Lung (tissue), 11 donors: ENCODE measurements at regions not wholly inside any gene's neighbourhood (a gene's known extent, or its start where the extent isn't known, plus 50 kb on each side); places are given as distances from the start of the nearest gene placed in this dataset.

Experiments used
- ATAC-seq: fragments of 200-7000 bp; cut with Tn5 transposase; one replicate; pipeline ENCODE4 v1.9.1; 2020; ENCODE audit warnings: moderate number of reproducible peaks; ENCODE audit not compliant: insufficient read depth, low FRiP score
- DNase-seq, 3 donors: peaks; one replicate each; pipeline ENCODE4 v3.0.0-alpha.2; 2013 to 2017
- H3K27ac ChIP-seq, 2 donors: one replicate each; pipeline ENCODE4 v1.5.1; 2013; ENCODE audit warnings: mild to moderate bottlenecking in 2 of 2, moderate library complexity in 2 of 2, control low read depth in 1 of 2, inconsistent platforms in 1 of 2, low read depth in 1 of 2, low read length in 1 of 2
- H3K27me3 ChIP-seq, 3 donors: one replicate each; pipeline ENCODE4 v1.5.1; 2013; ENCODE audit warnings: low read length in 2 of 3; ENCODE audit not compliant: control insufficient read depth in 3 of 3, insufficient read depth in 3 of 3
- H3K36me3 ChIP-seq, 4 donors: one replicate each; pipeline ENCODE4 v1.5.1; 2013; ENCODE audit warnings: low read length in 4 of 4, mild to moderate bottlenecking in 1 of 4, moderate library complexity in 1 of 4; ENCODE audit not compliant: control insufficient read depth in 4 of 4, insufficient read depth in 4 of 4
- H3K4me1 ChIP-seq, 5 donors: one replicate each; pipeline ENCODE4 v1.5.1; 2013; ENCODE audit warnings: low read length in 5 of 5, mild to moderate bottlenecking in 2 of 5, moderate library complexity in 1 of 5; ENCODE audit not compliant: control insufficient read depth in 5 of 5, insufficient read depth in 5 of 5
- H3K4me3 ChIP-seq: one replicate; pipeline ENCODE4 v1.5.1; 2013; ENCODE audit warnings: mild to moderate bottlenecking, control low read depth, moderate library complexity
- H3K9ac ChIP-seq, 2 donors: one replicate each; pipeline ENCODE4 v1.5.1; 2013; ENCODE audit warnings: low read length in 2 of 2, control low read depth in 1 of 2; ENCODE audit not compliant: insufficient read depth in 1 of 2
- H3K9me3 ChIP-seq, 4 donors: one replicate each; pipeline ENCODE4 v1.5.1; 2013; ENCODE audit warnings: low read length in 3 of 4, mild to moderate bottlenecking in 1 of 4, moderate library complexity in 1 of 4; ENCODE audit not compliant: control insufficient read depth in 4 of 4, insufficient read depth in 3 of 4
- WGBS, 2 donors: extraction: QIAGEN DNeasy Blood & Tissue Kit; methylation state at CpG; one replicate each; pipeline ENCODE4 v1.1.7; 2013; 5-methylcytosine and 5-hydroxymethylcytosine counted together
- TF ChIP-seq, protein P1 (sequence below): IDR thresholded peaks from 2 replicates; pipeline ENCODE4 v1.5.1; 2012; ENCODE audit warnings: mild to moderate bottlenecking; ENCODE audit errors: control extremely low read depth, extremely low read depth
- donor health status: control.
- donor health status: control.
- donor health status: Bipolar disorder and iron deficiency.
- donor health status: healthy.
- donor health status: DM: yes; HTN: yes; CAD: no.

DNA sequence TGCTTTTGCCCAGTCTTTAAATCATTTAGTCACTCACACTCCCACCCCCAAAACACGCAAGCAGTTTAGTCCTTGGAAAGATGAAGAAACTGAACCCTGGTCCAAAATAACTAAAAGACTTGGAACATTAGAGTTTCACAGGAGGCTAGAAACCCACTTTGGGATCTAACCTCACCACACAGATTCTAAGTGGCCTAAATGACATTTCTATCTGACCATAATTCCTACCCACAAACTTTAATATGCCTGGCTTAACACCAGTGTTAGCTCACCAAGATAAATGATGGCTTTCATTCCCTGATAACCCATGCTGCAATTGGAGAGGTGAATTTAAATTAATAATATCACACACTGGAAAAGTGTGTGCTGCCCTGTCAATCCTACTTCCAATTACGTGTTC lies 295.3 kb upstream of the UBE2E2 start:
- H3K9ac ChIP-seq, result no peak overlapping the region
- ATAC-seq, result no peak
- no peaks in the 10 kb centered on the region for H3K27me3 ChIP-seq
- 77 to 81% methylated on average over 2 of the region's 2 CpGs for WGBS, 2 donors
- H3K4me1 ChIP-seq, result peaks cover 0 to 11% (median 0%) of the 10 kb centered on the region in 5 donors
- no peak for DNase-seq
- TF ChIP-seq, protein P1, sequence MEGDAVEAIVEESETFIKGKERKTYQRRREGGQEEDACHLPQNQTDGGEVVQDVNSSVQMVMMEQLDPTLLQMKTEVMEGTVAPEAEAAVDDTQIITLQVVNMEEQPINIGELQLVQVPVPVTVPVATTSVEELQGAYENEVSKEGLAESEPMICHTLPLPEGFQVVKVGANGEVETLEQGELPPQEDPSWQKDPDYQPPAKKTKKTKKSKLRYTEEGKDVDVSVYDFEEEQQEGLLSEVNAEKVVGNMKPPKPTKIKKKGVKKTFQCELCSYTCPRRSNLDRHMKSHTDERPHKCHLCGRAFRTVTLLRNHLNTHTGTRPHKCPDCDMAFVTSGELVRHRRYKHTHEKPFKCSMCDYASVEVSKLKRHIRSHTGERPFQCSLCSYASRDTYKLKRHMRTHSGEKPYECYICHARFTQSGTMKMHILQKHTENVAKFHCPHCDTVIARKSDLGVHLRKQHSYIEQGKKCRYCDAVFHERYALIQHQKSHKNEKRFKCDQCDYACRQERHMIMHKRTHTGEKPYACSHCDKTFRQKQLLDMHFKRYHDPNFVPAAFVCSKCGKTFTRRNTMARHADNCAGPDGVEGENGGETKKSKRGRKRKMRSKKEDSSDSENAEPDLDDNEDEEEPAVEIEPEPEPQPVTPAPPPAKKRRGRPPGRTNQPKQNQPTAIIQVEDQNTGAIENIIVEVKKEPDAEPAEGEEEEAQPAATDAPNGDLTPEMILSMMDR, result no peak
- no peak overlapping the region for H3K4me3 ChIP-seq
- no peaks in the 10 kb centered on the region for H3K36me3 ChIP-seq
- H3K27ac ChIP-seq, result no peak overlapping the region
- H3K9me3 ChIP-seq, result no peaks in the 10 kb centered on the region

DNA sequence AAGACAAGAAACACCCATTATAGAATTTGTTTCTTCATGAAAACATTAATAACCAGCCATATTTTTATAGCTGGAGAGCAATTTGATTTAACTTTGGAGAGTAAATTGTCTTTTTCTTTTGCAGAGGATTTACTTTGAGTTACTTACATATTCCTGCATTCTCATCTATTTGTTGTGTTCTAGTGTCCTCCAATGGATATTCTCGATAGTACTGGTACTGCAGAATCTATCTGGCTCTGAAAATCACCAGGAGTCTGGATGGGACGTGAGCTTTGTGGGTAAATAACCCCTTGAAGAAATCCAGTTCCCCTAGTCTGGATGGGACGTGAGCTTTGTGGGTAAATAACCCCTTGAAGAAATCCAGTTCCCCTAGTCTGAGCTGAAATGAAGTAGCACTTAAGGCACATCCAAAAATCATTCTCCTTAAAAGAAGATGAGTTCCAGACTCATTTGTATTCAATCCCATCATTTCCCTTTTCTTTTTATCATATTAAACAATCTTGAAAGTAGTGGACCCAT lies 294.1 kb upstream of the UBE2E2 start:
- Histone ChIP-seq H3K27me3 (no peaks in the 10 kb centered on the region), H3K27ac (no peak overlapping the region), H3K9me3 (no peaks in the 10 kb centered on the region), H3K4me3 (no peak overlapping the region), H3K4me1 (peaks cover 0 to 11% (median 0%) of the 10 kb centered on the region in 5 donors), H3K36me3 (no peaks in the 10 kb centered on the region), H3K9ac (no peak overlapping the region)
- peak in 2 of 3 donors; percentile 62 to 73 for DNase-seq
- TF ChIP-seq, protein P1, result no peak
- ATAC-seq, result no peak
- 70 to 81% methylated on average over 3 of the region's 3 CpGs for WGBS, 2 donors

- no peak overlapping the region for H3K4me3 ChIP-seq
Observed at GRCh38 chr3:22916933-22917332, 286.2 kb upstream of the UBE2E2 start.

More at GRCh38 chr3:22916933-22917332, 286.2 kb upstream of the UBE2E2 start:
- Histone ChIP-seq H3K27me3 (no peaks in the 10 kb centered on the region), H3K9ac (no peak overlapping the region), H3K27ac (no peak overlapping the region), H3K36me3 (no peaks in the 10 kb centered on the region), H3K9me3 (no peaks in the 10 kb centered on the region), H3K4me1 (peaks cover 0 to 11% (median 0%) of the 10 kb centered on the region in 5 donors)
- no peak for ATAC-seq
- TF ChIP-seq, protein P1, result no peak
- DNase-seq, result no peak
- WGBS, 2 donors, result 66 to 70% methylated on average over 2 of the region's 2 CpGs
